Upper lobe of left lung (tissue), 4 donors: ENCODE measurements at regions not wholly inside any gene's neighbourhood (a gene's known extent, or its start where the extent isn't known, plus 50 kb on each side); places are given as distances from the start of the nearest gene placed in this dataset.

Experiments
- EP300 ChIP-seq, 4 donors: sonication (generic); formaldehyde crosslinking; IDR thresholded peaks; one replicate each; pipeline ENCODE4 v1.5.1; 2017; ENCODE audit warnings: antibody characterized with exemption in 4 of 4, control low read depth in 2 of 4
- POLR2A ChIP-seq, 4 donors: fragments of 450-650 bp; IDR thresholded peaks; one replicate each; pipeline ENCODE4 v1.5.1; 2016 to 2017; ENCODE audit warnings: antibody characterized with exemption in 4 of 4, mild to moderate bottlenecking in 2 of 4
- POLR2AphosphoS5 ChIP-seq, 2 donors: sonication (generic); formaldehyde crosslinking; IDR thresholded peaks; one replicate each; pipeline ENCODE4 v1.5.1; 2017; ENCODE audit warnings: antibody characterized with exemption in 2 of 2
- TF ChIP-seq, protein P1 (sequence below), 6 experiments: fragments of 450-650 bp in 4 of 6; fragments of 200-600 bp in 2 of 6; sonication (generic) in 2 of 6; IDR thresholded peaks; one replicate each; pipeline ENCODE4 v1.5.1; 2016 to 2019; ENCODE audit warnings: antibody characterized with exemption in 6 of 6

DNA sequence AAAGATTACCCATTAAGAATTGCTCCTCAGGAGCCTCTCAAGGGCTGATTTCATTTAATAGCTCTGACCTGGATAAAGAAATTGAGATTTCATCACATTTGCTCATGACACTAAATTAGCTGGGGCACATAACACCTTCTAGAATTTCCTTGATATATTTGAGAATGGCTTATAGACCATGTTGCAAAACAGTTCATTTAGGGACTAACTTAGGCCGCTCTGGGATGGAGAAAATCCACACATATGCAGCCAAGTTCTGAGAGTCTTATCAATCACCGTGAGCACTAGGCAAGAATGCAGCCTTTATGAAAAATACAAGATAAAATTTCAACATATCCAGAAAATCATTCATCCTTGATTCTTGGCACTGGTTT, 91.0 kb upstream of the MCHR2 start:
- no peak for TF ChIP-seq POLR2AphosphoS5 (IDR thresholded peaks at IDR 0.05)
- TF ChIP-seq, protein P1, sequence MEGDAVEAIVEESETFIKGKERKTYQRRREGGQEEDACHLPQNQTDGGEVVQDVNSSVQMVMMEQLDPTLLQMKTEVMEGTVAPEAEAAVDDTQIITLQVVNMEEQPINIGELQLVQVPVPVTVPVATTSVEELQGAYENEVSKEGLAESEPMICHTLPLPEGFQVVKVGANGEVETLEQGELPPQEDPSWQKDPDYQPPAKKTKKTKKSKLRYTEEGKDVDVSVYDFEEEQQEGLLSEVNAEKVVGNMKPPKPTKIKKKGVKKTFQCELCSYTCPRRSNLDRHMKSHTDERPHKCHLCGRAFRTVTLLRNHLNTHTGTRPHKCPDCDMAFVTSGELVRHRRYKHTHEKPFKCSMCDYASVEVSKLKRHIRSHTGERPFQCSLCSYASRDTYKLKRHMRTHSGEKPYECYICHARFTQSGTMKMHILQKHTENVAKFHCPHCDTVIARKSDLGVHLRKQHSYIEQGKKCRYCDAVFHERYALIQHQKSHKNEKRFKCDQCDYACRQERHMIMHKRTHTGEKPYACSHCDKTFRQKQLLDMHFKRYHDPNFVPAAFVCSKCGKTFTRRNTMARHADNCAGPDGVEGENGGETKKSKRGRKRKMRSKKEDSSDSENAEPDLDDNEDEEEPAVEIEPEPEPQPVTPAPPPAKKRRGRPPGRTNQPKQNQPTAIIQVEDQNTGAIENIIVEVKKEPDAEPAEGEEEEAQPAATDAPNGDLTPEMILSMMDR (IDR thresholded peaks at IDR 0.05), result no peak
- no peak for TF ChIP-seq EP300 (IDR thresholded peaks at IDR 0.05)
- no peak for TF ChIP-seq POLR2A (IDR thresholded peaks at IDR 0.05)
